HG03039 (cell line): ENCODE measurements at regions not wholly inside any gene's neighbourhood (a gene's known extent, or its start where the extent isn't known, plus 50 kb on each side); places are given as distances from the start of the nearest gene placed in this dataset.

ENCODE experiments used
- ATAC-seq: cut with Tn5 transposase; IDR thresholded peaks from one replicate; pipeline ENCODE4 v1.9.1; 2021; ENCODE audit warnings: mild to moderate bottlenecking, moderate library complexity; ENCODE audit not compliant: unreplicated experiment

- ATAC-seq: no peak
Measured at GRCh38 chr12:98053202-98053601, 462.2 kb upstream of the TMPO start.

GRCh38 chr12:98057701-98058100 lies 457.7 kb upstream of the TMPO start:
- no peak for ATAC-seq

GRCh38 chr12:98058213-98058612 lies 457.2 kb upstream of the TMPO start:
- no peak for ATAC-seq

- ATAC-seq: no peak
Measured at GRCh38 chr12:98058838-98059237, 456.6 kb upstream of the TMPO start.

- ATAC-seq: no peak
Measured at GRCh38 chr12:98059659-98060343, 455.6 kb upstream of the TMPO start.

DNA sequence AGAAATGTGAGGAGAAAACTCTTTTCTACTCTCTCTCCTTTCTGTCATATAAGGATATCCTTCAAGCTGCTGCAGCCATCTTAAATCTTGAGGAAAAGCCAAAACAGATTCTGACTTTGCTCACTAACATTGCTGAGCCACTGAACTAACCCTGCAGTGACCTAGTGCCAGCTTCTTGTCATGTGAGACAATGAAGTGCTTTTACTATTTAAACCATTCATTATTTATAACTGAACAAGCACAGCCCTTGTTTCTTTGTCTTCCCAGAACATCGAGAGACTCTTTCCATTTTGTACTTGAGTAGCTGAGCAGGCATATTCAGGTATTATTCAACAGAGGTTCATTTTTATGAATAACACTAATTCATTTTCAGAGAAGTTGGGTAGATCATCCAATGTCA lies 455.0 kb upstream of the TMPO start:
- no peak for ATAC-seq

DNA sequence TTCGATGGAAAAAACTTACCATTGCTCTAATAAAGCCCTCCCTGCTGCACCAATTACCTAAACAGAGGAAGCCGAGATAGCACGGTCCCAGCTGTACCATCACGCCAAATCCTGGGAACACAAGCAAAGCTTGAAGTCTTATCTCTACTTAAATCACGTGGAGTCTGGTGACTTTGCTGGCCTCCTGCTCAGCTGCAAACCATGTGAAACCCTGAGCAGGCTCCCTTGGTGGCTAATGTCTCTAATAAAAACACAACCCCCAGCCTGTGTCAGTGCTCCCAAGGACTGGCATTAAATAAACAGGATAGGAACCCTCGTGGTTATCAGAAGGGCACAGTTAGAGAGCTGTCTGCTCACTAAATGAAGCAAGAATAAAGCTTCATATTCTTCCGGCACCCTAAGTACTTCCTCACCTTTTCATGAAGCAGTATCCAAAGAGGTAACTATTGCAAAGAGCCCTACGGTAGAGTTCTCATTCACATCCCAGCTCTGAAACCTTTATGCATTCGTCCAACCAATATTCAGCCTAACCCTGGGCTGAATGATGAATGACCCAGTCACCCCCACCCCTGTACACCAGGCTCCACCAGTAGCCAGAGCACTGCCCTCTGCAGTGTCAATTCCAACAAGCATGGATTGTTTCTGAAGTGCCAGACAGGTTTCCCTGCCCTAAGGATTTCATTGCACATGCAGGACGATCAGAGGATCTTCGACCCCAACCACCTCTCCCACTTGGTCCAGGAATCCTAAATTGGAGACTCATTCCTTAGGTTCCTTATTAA lies 452.7 kb upstream of the TMPO start:
- ATAC-seq: no peak

- ATAC-seq: no peak
Measured at GRCh38 chr12:98064501-98064900, 450.9 kb upstream of the TMPO start.

- ATAC-seq: no peak
Measured at GRCh38 chr12:98067795-98068194, 447.6 kb upstream of the TMPO start.

GRCh38 chr12:98073610-98074009 lies 441.8 kb upstream of the TMPO start:
- no peak for ATAC-seq

DNA sequence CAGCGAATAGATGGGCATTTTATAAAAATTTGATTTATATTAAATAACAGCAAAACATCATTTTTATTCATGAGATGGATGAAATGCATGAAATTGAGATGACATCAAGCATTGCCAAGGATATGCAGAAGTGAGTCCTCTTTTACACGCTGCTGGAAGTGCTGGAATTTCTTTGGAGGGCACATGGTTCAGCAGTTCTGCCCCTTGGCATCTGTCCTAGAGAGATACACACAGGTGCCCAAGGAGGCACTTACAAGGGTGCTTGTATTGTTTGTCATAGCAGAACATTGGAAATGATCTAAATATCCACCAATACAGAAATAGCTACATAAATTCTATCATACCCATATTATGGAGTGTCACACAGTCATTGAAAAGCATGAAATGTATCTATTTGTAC lies 441.1 kb upstream of the TMPO start:
- no peak for ATAC-seq

- no peak for ATAC-seq
Measured at GRCh38 chr12:98084391-98084790, 431.0 kb upstream of the TMPO start.

- no peak for ATAC-seq
Measured at GRCh38 chr12:98085046-98085755, 430.2 kb upstream of the TMPO start.

DNA sequence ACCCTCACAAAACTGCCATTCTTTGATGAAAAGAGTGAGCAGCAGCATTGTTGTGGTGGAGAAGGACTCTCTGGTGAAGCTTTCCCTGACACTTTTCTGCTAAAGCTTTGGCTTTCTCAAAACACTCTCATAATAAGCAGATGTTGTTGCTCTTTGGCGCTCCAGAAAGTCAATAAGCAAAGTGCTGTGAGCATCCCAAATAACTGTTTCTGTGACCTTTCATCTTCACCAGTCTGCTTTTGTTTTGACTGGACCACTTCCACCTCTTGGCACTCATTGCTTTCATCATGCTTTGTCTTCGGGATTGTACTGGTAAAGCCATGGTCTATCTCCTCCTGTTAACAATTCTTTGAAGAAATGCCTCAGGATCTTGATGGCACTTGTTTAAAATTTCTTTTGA lies 424.7 kb upstream of the TMPO start:
- no peak for ATAC-seq

DNA sequence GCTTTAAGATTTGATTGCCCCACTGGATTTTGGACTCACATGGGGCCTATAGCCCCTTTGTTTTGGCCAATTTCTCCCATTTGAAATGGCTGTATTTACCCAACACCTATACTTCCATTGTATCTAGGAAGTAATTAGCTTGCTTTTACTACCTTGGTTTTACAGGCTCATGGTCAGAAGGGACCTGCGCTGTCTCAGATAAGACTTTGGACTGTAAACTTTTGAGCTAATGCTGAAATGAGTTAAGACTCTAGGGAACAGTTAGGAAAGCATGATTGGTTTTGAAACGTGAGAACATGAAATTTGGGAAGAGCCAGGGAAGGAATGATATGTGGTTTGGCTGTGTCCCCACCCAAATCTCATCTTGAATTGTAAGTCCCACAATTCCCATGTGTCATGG lies 419.0 kb upstream of the TMPO start:
- ATAC-seq: no peak

GRCh38 chr12:98106031-98106683 lies 409.2 kb upstream of the TMPO start:
- ATAC-seq: no peak

DNA sequence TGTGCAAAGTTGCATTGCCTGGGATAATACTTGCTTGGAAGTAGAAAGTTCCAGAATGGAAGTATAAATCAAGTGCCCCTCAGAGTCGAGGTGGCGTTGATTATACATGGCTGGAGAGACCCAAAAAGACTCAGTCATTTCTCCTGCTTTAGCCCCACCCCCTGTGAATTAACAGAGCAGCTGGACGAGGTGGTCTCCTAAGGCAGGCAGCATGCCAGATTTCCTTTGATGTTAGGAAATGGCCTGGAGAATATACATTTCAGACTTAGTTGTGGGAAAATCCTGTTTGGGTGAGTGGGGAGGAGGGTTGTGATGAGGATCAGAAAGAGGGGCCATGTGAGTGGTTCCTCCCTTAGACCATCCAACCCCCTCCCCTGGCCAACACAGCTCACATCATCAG lies 406.1 kb upstream of the TMPO start:
- no peak for ATAC-seq

DNA sequence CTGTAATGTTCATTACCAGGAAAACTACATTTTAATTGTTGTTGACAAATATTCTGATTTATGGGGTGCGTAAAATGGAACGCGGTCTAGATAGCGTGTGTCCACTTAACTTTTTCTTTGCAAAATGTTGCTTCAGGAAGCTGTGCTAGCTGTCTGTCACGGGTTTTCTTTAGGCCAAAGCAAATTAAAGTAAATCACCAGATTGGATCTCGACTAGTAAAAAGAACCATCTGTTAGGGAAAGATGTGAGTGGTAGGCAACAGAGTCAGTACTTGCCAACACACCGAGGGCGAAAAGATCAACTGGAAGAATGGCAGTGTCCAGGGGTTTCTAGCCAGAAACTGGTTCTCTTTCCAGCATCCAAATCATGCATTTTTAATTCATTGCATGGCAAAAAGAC lies 404.9 kb upstream of the TMPO start:
- no peak for ATAC-seq

DNA sequence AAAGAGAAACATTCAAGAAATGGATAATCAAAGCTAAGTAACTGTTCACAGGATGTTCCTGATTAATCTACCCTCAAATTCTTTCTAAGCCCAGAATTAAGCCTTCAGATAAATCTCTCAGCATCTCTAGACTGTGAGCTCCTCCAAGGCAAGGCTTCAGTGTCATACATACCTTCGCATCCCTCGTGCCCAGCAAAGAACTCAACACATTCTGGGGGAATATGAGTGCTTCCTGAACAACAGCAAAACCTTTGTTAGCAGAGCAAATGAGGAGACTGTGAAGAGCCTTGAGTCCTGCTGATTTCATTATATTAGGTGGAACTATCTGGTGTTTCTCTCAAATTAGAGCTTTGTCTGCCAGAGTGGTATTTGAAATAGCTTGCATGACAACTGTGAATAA lies 401.8 kb upstream of the TMPO start:
- no peak for ATAC-seq

DNA sequence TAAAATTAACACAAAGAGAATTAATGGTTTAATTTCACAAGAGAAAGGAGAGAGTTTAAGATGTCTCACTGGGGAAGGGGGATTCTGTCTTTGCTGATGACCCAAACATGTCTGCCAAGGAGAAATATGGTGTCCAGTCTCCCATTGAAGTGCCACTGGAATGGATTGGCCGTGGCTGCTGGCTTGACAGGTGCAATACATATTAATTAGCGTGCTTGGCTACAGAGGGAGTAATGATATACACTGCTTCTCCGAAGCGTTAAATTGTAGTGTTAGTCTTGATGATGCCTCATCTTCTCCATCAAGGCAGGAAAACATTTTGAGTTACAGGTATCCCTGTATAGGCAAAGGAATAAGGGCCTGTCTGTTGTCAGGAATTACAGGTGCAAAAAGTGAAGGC lies 393.4 kb upstream of the TMPO start:
- ATAC-seq: no peak

GRCh38 chr12:98123021-98123461 lies 392.3 kb upstream of the TMPO start:
- no peak for ATAC-seq
